ENCODE measurements at regions not wholly inside any gene's neighbourhood (a gene's known extent, or its start where the extent isn't known, plus 50 kb on each side); places are given as distances from the start of the nearest gene placed in this dataset.
A peak's percentile ranks its signal among the peaks of the same experiment; 100 is the strongest.

DNA sequence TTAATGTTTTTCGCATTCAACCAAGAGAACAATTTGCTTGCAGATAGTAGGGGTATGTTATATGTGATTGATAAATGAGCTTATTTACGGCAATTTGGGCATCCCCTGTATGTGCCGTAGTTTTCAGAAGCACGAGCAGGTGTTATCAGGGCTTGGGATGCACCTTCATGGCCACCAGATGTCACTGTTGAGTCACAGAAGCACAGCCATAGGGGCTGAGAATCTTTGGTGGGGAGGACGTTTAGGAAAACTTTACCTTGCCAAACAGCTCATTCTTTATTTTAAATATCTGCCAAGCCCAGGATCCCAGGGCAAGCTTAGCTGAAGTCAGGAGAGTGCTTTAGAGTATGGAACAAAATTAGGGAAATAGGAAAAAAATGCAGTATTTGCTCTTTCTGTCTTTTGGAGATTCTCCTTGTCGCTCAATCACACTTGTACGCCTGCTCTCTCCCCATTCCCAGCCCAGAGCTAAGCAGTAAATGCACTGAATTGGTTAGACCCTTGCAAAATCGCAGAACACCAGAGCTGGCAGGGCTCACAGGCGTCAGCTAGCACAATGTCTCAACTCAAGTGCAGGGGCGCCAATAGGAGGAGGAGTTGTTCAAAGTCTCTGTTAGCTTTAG, 93.6 kb upstream of the MPHOSPH6 start:
- peak; percentile 23 for DNase-seq
- Mint-ChIP-seq H3K9me3 (peaks cover 10 to 21% of the 10 kb centered on the region in 2 donors), H3K27me3 (peaks cover 22 to 25% of the 10 kb centered on the region in 2 donors), H3K4me1 (no peaks in the 10 kb centered on the region), H3K36me3 (no peaks in the 10 kb centered on the region), H3K27ac (no peak overlapping the region), H3K4me3 (no peak overlapping the region)
- peak; percentile 82 to 88 for ATAC-seq (replicated peaks)

DNA sequence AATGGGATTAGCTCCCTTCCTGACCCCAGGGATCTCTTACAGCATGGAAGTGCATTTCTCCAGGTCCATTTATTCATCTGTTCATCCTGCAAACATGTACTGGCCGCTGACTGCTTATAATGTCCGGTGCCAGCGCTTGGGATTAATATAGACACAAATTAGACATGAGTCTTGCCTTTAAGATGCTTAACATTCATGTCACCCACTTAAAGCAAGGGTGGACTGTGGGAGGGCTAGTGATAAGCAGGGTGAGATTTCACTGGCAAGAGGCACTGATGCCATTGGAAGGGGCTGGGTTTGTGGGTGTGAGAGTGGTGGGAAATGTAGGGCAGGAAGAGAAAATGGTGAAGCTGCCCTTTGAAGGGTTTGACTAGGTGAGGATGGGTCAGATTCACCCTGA, 92.2 kb upstream of the MPHOSPH6 start:
- DNase-seq, result no peak
- Mint-ChIP-seq H3K9me3 (peaks cover 9 to 16% of the 10 kb centered on the region in 2 donors), H3K4me3 (no peak overlapping the region), H3K27ac (no peak overlapping the region), H3K4me1 (no peaks in the 10 kb centered on the region), H3K36me3 (no peaks in the 10 kb centered on the region), H3K27me3 (peaks cover 22 to 27% of the 10 kb centered on the region in 2 donors)
- no peak for ATAC-seq (replicated peaks)

DNA sequence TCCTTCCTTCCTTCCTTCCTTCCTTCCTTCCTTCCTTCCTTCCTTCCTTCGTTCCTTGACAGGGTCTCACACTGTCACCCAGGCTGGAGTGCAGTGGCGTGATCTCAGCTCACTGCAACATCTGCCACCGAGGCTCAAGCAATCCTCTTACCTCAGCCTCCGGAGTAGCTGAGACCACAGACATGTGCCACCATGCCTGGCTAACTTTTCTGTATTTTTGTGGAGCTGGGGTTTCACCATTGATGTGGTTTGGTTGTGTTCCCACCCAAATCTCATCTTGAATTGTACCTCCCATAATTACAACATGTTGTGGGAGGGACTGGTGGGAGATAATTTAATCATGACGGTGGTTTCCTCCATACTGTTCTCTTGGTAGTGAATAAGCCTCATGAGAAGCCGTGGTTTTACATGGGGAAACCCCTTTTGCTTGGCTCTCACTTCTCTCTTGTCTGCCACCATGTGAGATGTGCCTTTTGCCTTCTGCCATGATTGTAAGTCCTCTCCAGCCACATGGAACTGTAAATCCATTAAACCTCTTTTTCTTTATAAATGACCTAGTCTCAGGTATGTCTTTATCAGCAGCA, 90.3 kb upstream of the MPHOSPH6 start:
- H3K4me1 Mint-ChIP-seq, result no peaks in the 10 kb centered on the region
- H3K9me3 Mint-ChIP-seq, result peaks cover 9 to 16% of the 10 kb centered on the region in 2 donors
- ATAC-seq (replicated peaks) (no peak), DNase-seq (no peak)
- no peaks in the 10 kb centered on the region for H3K36me3 Mint-ChIP-seq
- peaks cover 26 to 27% of the 10 kb centered on the region in 2 donors for H3K27me3 Mint-ChIP-seq
- no peak overlapping the region for H3K27ac Mint-ChIP-seq
- H3K4me3 Mint-ChIP-seq, result no peak overlapping the region

DNA sequence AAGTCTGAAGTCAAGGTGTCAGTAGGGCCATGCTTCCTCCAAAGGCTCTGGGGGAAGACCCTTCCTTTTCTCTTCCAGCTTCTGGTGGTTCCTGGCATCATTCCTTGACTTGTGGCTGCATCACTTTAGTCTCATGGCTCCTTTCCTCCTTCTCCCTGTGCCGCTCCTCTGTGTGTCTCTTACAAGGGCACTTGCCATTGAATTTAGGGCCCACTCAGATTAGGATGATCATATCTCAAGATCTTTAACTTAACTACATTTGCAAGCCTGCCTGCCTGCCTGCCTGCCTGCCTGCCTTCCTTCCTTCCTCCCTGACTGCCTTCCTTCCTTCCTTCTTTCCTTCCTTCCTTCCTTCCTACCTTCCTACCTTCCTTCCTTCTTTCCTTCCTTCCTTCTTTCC, 89.7 kb upstream of the MPHOSPH6 start:
- peaks cover 9 to 16% of the 10 kb centered on the region in 2 donors for H3K9me3 Mint-ChIP-seq
- no peaks in the 10 kb centered on the region for H3K36me3 Mint-ChIP-seq
- no peak overlapping the region for H3K4me3 Mint-ChIP-seq
- H3K4me1 Mint-ChIP-seq, result no peaks in the 10 kb centered on the region
- ATAC-seq (replicated peaks) (no peak), DNase-seq (no peak)
- peaks cover 26 to 29% of the 10 kb centered on the region in 2 donors for H3K27me3 Mint-ChIP-seq
- H3K27ac Mint-ChIP-seq, result no peak overlapping the region

DNA sequence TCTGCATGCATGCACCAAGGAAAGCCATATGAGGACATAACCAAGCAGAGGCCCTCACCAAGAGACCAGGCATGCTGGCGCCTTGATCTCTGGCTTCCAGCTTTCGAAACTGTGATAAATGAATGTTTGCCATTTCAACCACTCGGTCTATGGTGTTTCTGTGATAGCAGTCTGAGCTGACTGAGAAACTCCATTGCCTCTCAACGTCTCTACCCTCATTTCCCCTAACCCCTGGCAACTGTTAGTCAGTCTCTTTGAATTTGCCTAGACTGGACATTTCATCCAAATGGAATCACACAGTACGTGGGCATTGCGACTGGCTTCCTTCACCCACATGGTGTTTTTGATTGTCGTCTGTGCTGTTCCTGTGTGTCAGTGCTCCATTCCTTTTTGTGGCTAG, 88.0 kb upstream of the MPHOSPH6 start:
- Mint-ChIP-seq H3K4me3 (no peak overlapping the region), H3K27me3 (peaks cover 21 to 26% of the 10 kb centered on the region in 2 donors), H3K27ac (no peak overlapping the region), H3K9me3 (peaks cover 9 to 16% of the 10 kb centered on the region in 2 donors), H3K4me1 (no peaks in the 10 kb centered on the region), H3K36me3 (no peaks in the 10 kb centered on the region)
- DNase-seq (no peak), ATAC-seq (replicated peaks) (no peak)

DNA sequence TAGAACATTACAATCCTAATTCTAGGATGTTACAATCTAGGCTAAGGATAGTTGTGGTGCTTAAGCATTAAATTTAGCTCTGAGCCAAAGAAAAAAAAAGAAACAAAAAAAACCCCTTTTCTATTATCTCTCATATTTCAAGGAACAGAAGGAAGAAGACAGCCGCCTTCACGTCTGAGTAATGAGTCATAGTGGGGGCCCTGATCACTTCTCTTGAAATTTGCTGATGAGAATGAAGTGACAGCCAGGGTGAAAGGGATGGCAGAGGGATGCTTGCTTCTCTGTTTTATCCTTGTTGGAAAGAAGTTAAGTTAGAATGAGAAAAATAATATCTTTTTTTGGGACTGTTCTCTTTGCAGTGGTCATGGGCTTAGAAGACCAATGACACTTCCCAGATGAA, 82.6 kb upstream of the MPHOSPH6 start:
- peaks cover 34 to 35% of the 10 kb centered on the region in 2 donors for H3K27me3 Mint-ChIP-seq
- DNase-seq (no peak), ATAC-seq (replicated peaks) (no peak)
- H3K4me1 Mint-ChIP-seq, result no peaks in the 10 kb centered on the region
- no peaks in the 10 kb centered on the region for H3K36me3 Mint-ChIP-seq
- H3K9me3 Mint-ChIP-seq, result peaks cover 0 to 3% of the 10 kb centered on the region in 2 donors
- no peak overlapping the region for H3K4me3 Mint-ChIP-seq
- no peak overlapping the region for H3K27ac Mint-ChIP-seq

DNA sequence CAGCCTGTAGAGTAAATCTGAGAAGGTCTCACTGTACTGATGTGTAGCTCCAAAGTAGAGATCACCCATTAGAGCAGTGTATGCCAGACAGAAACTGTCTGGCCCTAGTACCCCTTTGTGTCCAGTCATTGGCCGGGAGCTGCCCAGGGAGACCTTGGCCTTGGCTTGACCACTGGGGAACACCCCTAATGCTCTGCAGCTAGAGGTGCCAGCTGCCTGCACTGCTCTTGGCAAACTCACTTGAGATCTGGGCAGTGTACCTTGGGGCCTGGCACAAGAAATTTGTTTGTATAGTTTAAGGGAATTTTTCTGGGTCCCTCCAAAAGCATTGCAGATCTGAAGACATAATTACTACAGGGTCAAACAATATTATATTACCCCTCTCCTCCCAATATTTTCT, 78.7 kb upstream of the MPHOSPH6 start:
- peaks cover 9 to 10% of the 10 kb centered on the region in 2 donors for H3K9me3 Mint-ChIP-seq
- no peaks in the 10 kb centered on the region for H3K4me1 Mint-ChIP-seq
- ATAC-seq (replicated peaks) (no peak), DNase-seq (no peak)
- peaks cover 15 to 25% of the 10 kb centered on the region in 2 donors for H3K27me3 Mint-ChIP-seq
- no peak overlapping the region for H3K4me3 Mint-ChIP-seq
- no peaks in the 10 kb centered on the region for H3K36me3 Mint-ChIP-seq
- H3K27ac Mint-ChIP-seq, result no peak overlapping the region

DNA sequence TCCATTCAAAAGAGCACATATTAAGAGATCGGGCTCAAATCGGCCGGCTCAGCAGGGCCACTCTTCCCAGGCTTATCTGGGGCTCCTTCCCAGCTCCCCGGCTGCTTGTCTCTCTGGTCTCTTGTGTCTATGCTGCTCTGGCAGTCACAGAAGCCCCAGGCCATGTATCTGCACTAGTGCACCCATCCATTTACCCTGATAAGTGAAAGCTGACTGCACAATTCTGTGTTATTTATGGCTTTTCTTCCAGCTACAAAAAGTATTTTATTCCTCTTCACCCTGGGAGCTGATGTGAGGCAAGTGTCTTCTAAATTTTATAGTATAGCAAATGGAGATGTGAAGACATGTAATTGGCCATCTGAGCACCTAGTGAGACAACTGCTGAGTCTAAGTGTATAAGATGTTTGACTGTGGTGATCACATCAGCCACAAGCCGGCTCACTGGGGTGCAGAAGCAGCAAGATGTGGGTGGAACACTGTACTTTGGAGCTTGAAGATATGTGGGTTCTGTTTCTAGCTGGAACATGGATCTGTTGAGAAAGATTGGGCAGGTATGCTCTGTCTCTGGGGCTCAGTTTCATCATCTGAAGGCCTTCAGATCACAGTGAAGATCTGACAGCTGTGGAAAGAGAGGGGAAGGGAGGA, 78.1 kb upstream of the MPHOSPH6 start:
- H3K9me3 Mint-ChIP-seq, result peaks cover 12% of the 10 kb centered on the region in 2 donors
- no peaks in the 10 kb centered on the region for H3K36me3 Mint-ChIP-seq
- peaks cover 15 to 29% of the 10 kb centered on the region in 2 donors for H3K27me3 Mint-ChIP-seq
- H3K4me1 Mint-ChIP-seq, result no peaks in the 10 kb centered on the region
- no peak for ATAC-seq (replicated peaks)
- H3K27ac Mint-ChIP-seq, result no peak overlapping the region
- no peak for DNase-seq
- H3K4me3 Mint-ChIP-seq, result no peak overlapping the region

DNA sequence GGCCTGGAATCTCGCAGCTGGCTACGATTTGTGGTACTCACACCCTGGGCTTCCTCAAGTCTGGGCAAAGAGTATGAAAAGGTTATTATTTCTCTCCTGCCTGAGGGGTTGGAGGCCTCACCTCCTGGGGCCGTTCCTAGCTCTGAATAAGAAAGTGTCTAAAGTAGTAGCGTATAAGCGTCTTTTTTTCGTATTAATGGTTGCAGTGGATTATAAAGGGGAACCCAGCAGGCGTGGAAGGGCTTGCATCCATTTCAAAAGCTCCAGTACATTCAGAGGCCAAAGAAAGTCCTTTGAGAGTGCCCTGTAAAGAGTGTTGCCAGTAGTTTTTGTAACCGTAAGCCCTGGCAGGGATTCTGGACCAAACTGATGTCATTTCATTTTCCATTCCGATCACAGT, 72.2 kb upstream of the MPHOSPH6 start:
- ATAC-seq (replicated peaks) (no peak), DNase-seq (no peak)
- Mint-ChIP-seq H3K36me3 (no peaks in the 10 kb centered on the region), H3K27ac (no peak overlapping the region), H3K9me3 (peaks cover 9 to 12% of the 10 kb centered on the region in 2 donors), H3K4me3 (no peak overlapping the region), H3K4me1 (no peaks in the 10 kb centered on the region), H3K27me3 (peaks cover 16 to 49% of the 10 kb centered on the region in 2 donors)

DNA sequence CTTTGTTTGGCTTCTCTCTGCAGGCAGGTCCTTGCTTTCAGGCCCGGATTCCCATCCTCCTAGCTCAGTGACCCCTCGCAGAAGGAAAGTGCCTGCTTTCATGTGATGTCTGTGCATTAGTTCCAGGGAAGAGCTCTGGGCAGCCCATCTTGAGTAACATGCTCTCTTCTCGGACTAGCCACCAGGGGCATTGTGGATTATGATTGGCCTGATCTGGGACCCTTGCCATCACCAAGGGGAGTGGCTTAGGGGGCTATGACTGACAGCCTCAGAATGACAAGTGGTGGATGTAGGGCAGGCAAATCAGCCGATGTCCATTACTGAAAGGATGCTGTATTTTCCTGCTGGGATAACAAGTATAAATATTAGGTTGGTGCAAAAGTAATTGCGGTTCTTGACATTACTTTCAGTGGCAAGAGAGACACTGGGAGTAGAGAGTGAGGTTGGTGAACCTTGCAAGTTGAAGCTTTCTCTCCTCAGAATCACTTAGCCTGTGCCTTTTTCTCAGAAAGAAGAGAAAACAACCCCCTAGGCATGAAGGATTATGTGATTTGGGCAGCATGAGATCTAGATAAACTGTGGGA, 71.5 kb upstream of the MPHOSPH6 start:
- no peak for ATAC-seq (replicated peaks)
- H3K27me3 Mint-ChIP-seq, result peaks cover 20 to 49% of the 10 kb centered on the region in 2 donors
- H3K9me3 Mint-ChIP-seq, result peaks cover 9 to 12% of the 10 kb centered on the region in 2 donors
- H3K27ac Mint-ChIP-seq, result no peak overlapping the region
- no peak for DNase-seq
- H3K4me3 Mint-ChIP-seq, result no peak overlapping the region
- H3K36me3 Mint-ChIP-seq, result no peaks in the 10 kb centered on the region
- H3K4me1 Mint-ChIP-seq, result no peaks in the 10 kb centered on the region

DNA sequence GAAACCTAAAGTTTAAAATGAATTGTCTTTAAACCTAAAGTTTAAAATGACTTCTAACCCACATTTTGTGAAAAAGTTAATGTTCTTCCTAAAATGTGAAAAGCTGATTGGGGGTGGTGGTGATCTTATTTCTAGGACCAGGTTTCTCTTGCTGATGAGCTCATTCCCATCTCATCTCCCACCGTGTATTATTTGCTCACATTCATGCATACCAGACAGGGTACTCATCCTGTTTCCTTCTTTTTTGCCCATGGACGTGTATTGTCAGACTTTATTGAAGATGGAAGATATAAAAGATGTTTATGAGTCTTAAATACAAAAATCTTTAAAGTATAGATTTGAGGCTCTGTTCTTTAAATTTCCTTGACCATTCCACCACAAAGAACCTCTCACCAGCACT, 70.1 kb upstream of the MPHOSPH6 start:
- H3K27ac Mint-ChIP-seq, result no peak overlapping the region
- peaks cover 24 to 49% of the 10 kb centered on the region in 2 donors for H3K27me3 Mint-ChIP-seq
- no peak for ATAC-seq (replicated peaks)
- H3K9me3 Mint-ChIP-seq, result peaks cover 9 to 12% of the 10 kb centered on the region in 2 donors
- H3K4me1 Mint-ChIP-seq, result no peaks in the 10 kb centered on the region
- no peak for DNase-seq
- H3K4me3 Mint-ChIP-seq, result no peak overlapping the region
- no peaks in the 10 kb centered on the region for H3K36me3 Mint-ChIP-seq

DNA sequence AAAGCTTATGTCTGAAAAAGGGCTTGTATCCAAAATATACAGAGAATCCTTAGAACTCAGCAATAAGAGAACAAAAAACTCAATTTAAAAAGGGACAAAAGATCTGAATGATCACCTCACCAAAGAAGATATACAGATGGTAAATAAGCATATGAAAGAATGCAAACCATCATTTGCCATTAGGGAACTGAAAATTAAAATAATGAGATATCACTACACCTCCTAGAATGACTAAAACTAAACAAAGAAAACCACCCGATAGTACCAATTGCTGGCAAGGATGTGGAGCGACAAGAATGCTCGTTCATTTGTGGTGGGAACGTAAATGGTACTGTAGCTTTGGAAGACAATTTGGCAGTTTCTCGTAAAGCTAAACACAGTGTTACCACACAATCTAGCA, 66.9 kb upstream of the MPHOSPH6 start:
- Mint-ChIP-seq H3K4me3 (no peak overlapping the region), H3K4me1 (no peaks in the 10 kb centered on the region), H3K27ac (no peak overlapping the region), H3K36me3 (no peaks in the 10 kb centered on the region), H3K27me3 (peaks cover 24 to 33% of the 10 kb centered on the region in 2 donors), H3K9me3 (no peaks in the 10 kb centered on the region)
- no peak for ATAC-seq (replicated peaks)
- DNase-seq, result no peak

DNA sequence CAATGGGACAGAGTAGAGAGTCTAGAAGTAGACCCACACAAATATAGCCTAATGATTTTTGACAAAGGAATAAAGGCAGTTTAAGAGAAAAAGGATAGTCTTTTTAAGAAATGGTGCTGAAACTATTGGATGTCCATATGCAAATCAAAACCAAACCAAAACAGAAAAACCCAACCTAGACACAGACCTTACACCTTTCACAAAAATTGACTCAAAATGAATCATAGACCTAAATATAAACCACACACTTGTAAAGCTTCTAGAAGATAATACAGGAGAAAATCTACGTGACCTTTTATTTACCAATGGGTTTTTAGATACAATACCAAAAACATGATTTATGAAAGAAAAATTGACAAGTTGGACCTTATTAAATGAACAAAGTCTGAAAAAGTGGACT, 66.4 kb upstream of the MPHOSPH6 start:
- Mint-ChIP-seq H3K4me3 (no peak overlapping the region), H3K4me1 (no peaks in the 10 kb centered on the region), H3K9me3 (no peaks in the 10 kb centered on the region), H3K27me3 (peaks cover 24 to 28% of the 10 kb centered on the region in 2 donors), H3K36me3 (no peaks in the 10 kb centered on the region), H3K27ac (no peak overlapping the region)
- DNase-seq, result no peak
- no peak for ATAC-seq (replicated peaks)

DNA sequence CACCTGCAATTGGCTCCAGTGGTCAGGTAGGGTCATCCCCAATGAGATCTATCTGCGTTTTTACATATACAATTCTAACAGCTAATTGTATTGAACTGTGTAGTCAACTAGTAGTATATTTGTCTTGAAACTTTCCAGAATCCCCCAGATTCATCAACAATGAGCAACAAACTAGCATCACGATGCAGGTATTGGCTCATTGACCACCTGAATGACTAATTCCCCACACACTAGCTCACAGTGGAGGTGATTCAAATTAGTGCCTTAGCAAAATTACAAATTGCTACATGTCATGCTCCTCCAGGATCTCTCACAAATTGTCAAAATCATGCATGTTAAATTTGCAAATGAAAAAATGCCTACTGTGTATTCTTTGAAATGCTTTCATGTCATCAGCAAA, 62.8 kb upstream of the MPHOSPH6 start:
- ATAC-seq (replicated peaks), result no peak
- Mint-ChIP-seq H3K4me1 (peaks cover 0 to 2% of the 10 kb centered on the region in 2 donors), H3K4me3 (no peak overlapping the region), H3K36me3 (no peaks in the 10 kb centered on the region), H3K27ac (no peak overlapping the region), H3K27me3 (peaks cover 27 to 31% of the 10 kb centered on the region in 2 donors), H3K9me3 (no peaks in the 10 kb centered on the region)
- no peak for DNase-seq
